Natural killer cell (primary cell): ENCODE measurements at regions not wholly inside any gene's neighbourhood (a gene's known extent, or its start where the extent isn't known, plus 50 kb on each side); places are given as distances from the start of the nearest gene placed in this dataset.
"Not testable (repeated sequence)": the region's sequence is repeated elsewhere in the genome, so short reads cannot be mapped to it uniquely, and the experiment has no call there.

Experiments
- ATAC-seq, 3 donors: fragments of 150-1000 bp in 2 of 3; fragments of 200-7000 bp in 1 of 3; cut with Tn5 transposase; 1 replicate in 1 of 3; 2 replicates in 2 of 3; pipeline ENCODE4 v1.10.0; 2021; ENCODE audit warnings: mild to moderate bottlenecking in 2 of 3, moderate library complexity in 2 of 3
- DNase-seq, 2 donors: peaks; one replicate each; pipeline versions ENCODE4 v3.0.0 to v3.0.0-alpha.2; 2013 to 2021; ENCODE audit warnings: mixed read lengths in 1 of 2
- H3K27ac ChIP-seq: one replicate; pipeline ENCODE4 v1.5.1; 2013; ENCODE audit warnings: mild to moderate bottlenecking, low read length
- H3K27me3 ChIP-seq: one replicate; pipeline ENCODE4 v1.6.1; 2013; ENCODE audit warnings: low read length; ENCODE audit not compliant: control insufficient read depth, insufficient read depth
- H3K36me3 ChIP-seq: one replicate; pipeline ENCODE4 v1.6.1; 2013; ENCODE audit warnings: low read length; ENCODE audit not compliant: control insufficient read depth, insufficient read depth
- H3K4me1 ChIP-seq: one replicate; pipeline ENCODE4 v1.6.1; 2013; ENCODE audit warnings: low read length; ENCODE audit not compliant: control insufficient read depth, insufficient read depth
- H3K4me3 ChIP-seq: one replicate; pipeline ENCODE4 v1.5.1; 2013; ENCODE audit warnings: low read length
- H3K9me3 ChIP-seq: one replicate; pipeline ENCODE4 v1.6.1; 2013; ENCODE audit warnings: low read length; ENCODE audit not compliant: control insufficient read depth, insufficient read depth
- H3K27ac Mint-ChIP-seq, 2 donors: one replicate each; pipeline ENCODE4 v1.8.0; 2022; ENCODE audit warnings: mild to moderate bottlenecking in 2 of 2, mixed read lengths in 2 of 2, moderate library complexity in 1 of 2
- H3K27me3 Mint-ChIP-seq, 2 donors: one replicate each; pipeline ENCODE4 v1.8.0; 2022; ENCODE audit warnings: low read depth in 2 of 2, mixed read lengths in 2 of 2
- H3K36me3 Mint-ChIP-seq: one replicate; pipeline ENCODE4 v1.8.0; 2022; ENCODE audit warnings: mixed read lengths
- H3K4me1 Mint-ChIP-seq, 2 donors: one replicate each; pipeline ENCODE4 v1.8.0; 2022; ENCODE audit warnings: mixed read lengths in 2 of 2
- H3K4me3 Mint-ChIP-seq: one replicate; pipeline ENCODE4 v1.8.0; 2022; ENCODE audit warnings: mild to moderate bottlenecking, moderate library complexity, mixed read lengths
- H3K9me3 Mint-ChIP-seq, 2 donors: one replicate each; pipeline ENCODE4 v1.8.0; 2022; ENCODE audit warnings: mixed read lengths in 2 of 2
- CTCF ChIP-seq: fragments of 200-600 bp; IDR thresholded peaks from one replicate; pipeline ENCODE4 v1.8.0; 2022; ENCODE audit warnings: antibody characterized with exemption
- WGBS: methylation state at CpG from one replicate; pipeline ENCODE4 v1.1.7; 2013; ENCODE audit warnings: missing lambda C conversion rate; ENCODE audit not compliant: insufficient coverage; 5-methylcytosine and 5-hydroxymethylcytosine counted together
- intact Hi-C: fragments of 100-400 bp; cut with micrococcal nuclease; formaldehyde crosslinking; loops from one replicate; pipeline ENCODE4 v1.14.2; 2022

GRCh38 chr2:65576278-65576677, 143.9 kb upstream of the SPRED2 start:
- intact Hi-C loops, result no loop called here
- H3K27ac Mint-ChIP-seq, result no peak overlapping the region
- Histone ChIP-seq H3K27ac (no peak overlapping the region), H3K4me1 (no peaks in the 10 kb centered on the region), H3K36me3 (no peaks in the 10 kb centered on the region), H3K27me3 (no peaks in the 10 kb centered on the region), H3K9me3 (no peaks in the 10 kb centered on the region), H3K4me3 (no peak overlapping the region)
- H3K4me1 Mint-ChIP-seq, result peaks cover 0 to 5% of the 10 kb centered on the region in 2 donors
- no peak overlapping the region for H3K4me3 Mint-ChIP-seq
- no peaks in the 10 kb centered on the region for H3K36me3 Mint-ChIP-seq
- ATAC-seq, result no peak
- TF ChIP-seq CTCF, result no peak
- no peak for DNase-seq
- WGBS, result 80% methylated on average over 1 of the region's 1 CpG
- peaks cover 0 to 8% of the 10 kb centered on the region in 2 donors for H3K27me3 Mint-ChIP-seq
- no peaks in the 10 kb centered on the region for H3K9me3 Mint-ChIP-seq

GRCh38 chr2:65574993-65575392, 142.6 kb upstream of the SPRED2 start:
- H3K4me3 ChIP-seq, result no peak overlapping the region
- intact Hi-C loops, result no loop called here
- Mint-ChIP-seq H3K4me3 (no peak overlapping the region), H3K9me3 (no peaks in the 10 kb centered on the region), H3K36me3 (no peaks in the 10 kb centered on the region), H3K27ac (no peak overlapping the region), H3K4me1 (peaks cover 0 to 5% of the 10 kb centered on the region in 2 donors), H3K27me3 (peaks cover 0 to 8% of the 10 kb centered on the region in 2 donors)
- H3K4me1 ChIP-seq, result no peaks in the 10 kb centered on the region
- no peak for TF ChIP-seq CTCF
- H3K27me3 ChIP-seq, result no peaks in the 10 kb centered on the region
- WGBS, result 64% methylated on average over 2 of the region's 4 CpGs
- H3K9me3 ChIP-seq, result no peaks in the 10 kb centered on the region
- no peaks in the 10 kb centered on the region for H3K36me3 ChIP-seq
- H3K27ac ChIP-seq, result no peak overlapping the region
- ATAC-seq (no peak), DNase-seq (no peak)

GRCh38 chr2:65568656-65569440, 136.4 kb upstream of the SPRED2 start:
- peaks cover 0 to 15% of the 10 kb centered on the region in 2 donors for H3K4me1 Mint-ChIP-seq
- H3K4me3 ChIP-seq, H3K4me1 ChIP-seq, H3K4me3 Mint-ChIP-seq, H3K27ac Mint-ChIP-seq, H3K27me3 Mint-ChIP-seq, H3K27ac ChIP-seq, H3K27me3 ChIP-seq, DNase-seq, H3K9me3 Mint-ChIP-seq, H3K36me3 Mint-ChIP-seq, ATAC-seq, intact Hi-C loops, H3K9me3 ChIP-seq, H3K36me3 ChIP-seq: not testable (repeated sequence)
- WGBS, result 70% methylated on average over 4 of the region's 4 CpGs

- H3K27ac Mint-ChIP-seq, result peak overlapping the region in 1 of 2 donors; percentile 4
- H3K4me3 Mint-ChIP-seq, result peak overlapping the region; percentile 51
- H3K4me1 Mint-ChIP-seq, result peaks cover 0 to 10% of the 10 kb centered on the region in 2 donors
- H3K36me3 Mint-ChIP-seq, result no peaks in the 10 kb centered on the region
- Histone ChIP-seq H3K36me3 (no peaks in the 10 kb centered on the region), H3K27ac (no peak overlapping the region), H3K4me3 (no peak overlapping the region), H3K4me1 (peaks cover 7% of the 10 kb centered on the region), H3K27me3 (no peaks in the 10 kb centered on the region), H3K9me3 (no peaks in the 10 kb centered on the region)
- H3K9me3 Mint-ChIP-seq, result no peaks in the 10 kb centered on the region
- TF ChIP-seq CTCF, result no peak
- peak in 2 of 3 donors; percentile 51 to 73 for ATAC-seq
- peaks cover 0 to 6% of the 10 kb centered on the region in 2 donors for H3K27me3 Mint-ChIP-seq
- intact Hi-C loops, result no loop called here
- 50% methylated on average over 9 of the region's 9 CpGs for WGBS
- DNase-seq, result peak in 1 of 2 donors; percentile 13
Observed at GRCh38 chr2:65566617-65567016, 134.2 kb upstream of the SPRED2 start.
